MCF 10A (cell line): ENCODE measurements at regions not wholly inside any gene's neighbourhood (a gene's known extent, or its start where the extent isn't known, plus 50 kb on each side); places are given as distances from the start of the nearest gene placed in this dataset.

Experiments used
- BruUV-seq: library from RNA; stranded (reverse); fragments of 400-500 nt; replicated peaks from 2 replicates; lab custom pipeline; 2021; lab: Mats Ljungman, UMichigan
- CTCF ChIA-PET: fragments of 300-600 bp; sonication (Branson Sonifier 250); formaldehyde crosslinking; extraction: SDS; loops from one replicate; lab custom pipeline; 2021; ENCODE audit warnings: antibody characterized with exemption, inconsistent platforms; lab: Yijun Ruan, JAX
- POLR2A ChIA-PET: fragments of 300-600, 350-650 bp; sonication (Branson Sonifier 250); formaldehyde crosslinking; extraction: SDS; loops from one replicate; lab custom pipeline; 2020; ENCODE audit warnings: antibody characterized with exemption, inconsistent platforms; lab: Yijun Ruan, JAX
- DNase-seq: peaks from one replicate; pipeline ENCODE4 v3.0.0-alpha.2; 2018; ENCODE audit not compliant: unreplicated experiment
- H3K27ac Mint-ChIP-seq: one replicate; pipeline ENCODE4 v1.8.0; 2022; ENCODE audit warnings: mild to moderate bottlenecking, low read depth, mixed read lengths; ENCODE audit not compliant: unreplicated experiment
- H3K27me3 Mint-ChIP-seq: one replicate; pipeline ENCODE4 v1.8.0; 2022; ENCODE audit warnings: mixed read lengths; ENCODE audit not compliant: insufficient read depth, unreplicated experiment
- H3K36me3 Mint-ChIP-seq: one replicate; pipeline ENCODE4 v1.8.0; 2022; ENCODE audit warnings: mild to moderate bottlenecking, moderate library complexity, mixed read lengths; ENCODE audit not compliant: insufficient read depth, unreplicated experiment
- H3K4me1 Mint-ChIP-seq: one replicate; pipeline ENCODE4 v1.8.0; 2022; ENCODE audit warnings: mixed read lengths; ENCODE audit not compliant: insufficient read depth, unreplicated experiment
- H3K4me3 Mint-ChIP-seq: one replicate; pipeline ENCODE4 v1.8.0; 2022; ENCODE audit warnings: mild to moderate bottlenecking, moderate library complexity, mixed read lengths; ENCODE audit not compliant: unreplicated experiment
- H3K9me3 Mint-ChIP-seq: one replicate; pipeline ENCODE4 v1.8.0; 2022; ENCODE audit warnings: mixed read lengths; ENCODE audit not compliant: unreplicated experiment
- CTCF ChIP-seq: fragments of 200-600 bp; IDR thresholded peaks from one replicate; pipeline ENCODE4 v1.8.0; 2022; ENCODE audit warnings: antibody characterized with exemption, mild to moderate bottlenecking; ENCODE audit not compliant: unreplicated experiment
- intact Hi-C: fragments of 100-400 bp; cut with micrococcal nuclease; formaldehyde crosslinking; loops from 2 replicates; pipeline ENCODE4 v1.14.1; 2022

- TF ChIP-seq CTCF = no peak
- CTCF ChIA-PET = no interaction called here
- DNase-seq = no peak
- POLR2A ChIA-PET = no interaction called here
- H3K9me3 Mint-ChIP-seq = no peaks in the 10 kb centered on the region
- no peak overlapping the region for H3K4me3 Mint-ChIP-seq
- no peaks in the 10 kb centered on the region for H3K4me1 Mint-ChIP-seq
- intact Hi-C loops = no loop called here
- BruUV-seq = no TSS peak
- H3K27me3 Mint-ChIP-seq = peaks cover 24% of the 10 kb centered on the region
- H3K36me3 Mint-ChIP-seq = no peaks in the 10 kb centered on the region
- H3K27ac Mint-ChIP-seq = no peak overlapping the region
Measured at GRCh38 chr14:97408937-97409815, 612.0 kb downstream of the VRK1 start.

GRCh38 chr14:97410667-97411620, 613.8 kb downstream of the VRK1 start:
- no peak for TF ChIP-seq CTCF
- intact Hi-C loops = no loop called here
- no TSS peak for BruUV-seq
- Mint-ChIP-seq H3K36me3 (no peaks in the 10 kb centered on the region), H3K27ac (no peak overlapping the region), H3K9me3 (no peaks in the 10 kb centered on the region), H3K4me1 (no peaks in the 10 kb centered on the region), H3K4me3 (no peak overlapping the region), H3K27me3 (peaks cover 24% of the 10 kb centered on the region)
- ChIA-PET CTCF (interaction anchor here (0.6 kb wide), 1 partner anchor 687 kb away, joined by 3 read pairs; no protein-coding TSS in a partner anchor), POLR2A (interaction anchor here (0.7 kb wide), 1 partner anchor 1854 kb away, joined by 3 read pairs; no protein-coding TSS in a partner anchor)
- DNase-seq = no peak

DNA sequence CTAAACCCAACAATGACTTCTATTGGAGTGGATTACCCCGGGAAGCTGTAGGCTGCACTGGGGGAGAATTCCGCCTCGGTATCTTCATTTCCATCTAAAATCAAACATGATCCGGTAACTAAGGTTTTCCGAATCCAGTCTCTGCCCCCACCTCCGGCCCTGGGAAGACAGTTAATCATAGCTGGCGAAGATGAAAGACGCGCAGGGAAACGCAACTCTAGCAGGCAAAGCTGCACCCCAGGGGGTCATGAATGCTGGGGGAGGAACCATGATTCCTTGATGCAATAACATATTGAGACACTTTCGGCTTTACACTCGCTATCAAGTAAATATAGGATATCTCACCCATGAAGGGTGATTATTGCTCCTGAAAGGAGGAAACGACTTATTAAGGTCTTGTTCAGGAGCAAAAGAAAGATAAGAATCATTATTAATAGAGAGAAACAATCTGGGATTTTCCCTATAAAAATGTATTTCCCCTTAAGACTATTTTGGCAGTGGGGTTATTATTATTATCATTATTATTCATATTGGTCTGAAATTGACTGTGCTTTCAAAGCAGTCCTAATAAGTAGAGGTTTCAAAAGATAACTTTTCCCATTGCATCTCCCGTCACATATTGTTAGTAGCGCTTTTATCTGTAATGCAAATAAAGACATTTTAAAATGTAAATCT, 614.9 kb downstream of the VRK1 start:
- H3K27me3 Mint-ChIP-seq = peaks cover 24% of the 10 kb centered on the region
- ChIA-PET POLR2A (no interaction called here), CTCF (no interaction called here)
- no peak overlapping the region for H3K27ac Mint-ChIP-seq
- BruUV-seq = no TSS peak
- no peak overlapping the region for H3K4me3 Mint-ChIP-seq
- no peaks in the 10 kb centered on the region for H3K36me3 Mint-ChIP-seq
- H3K9me3 Mint-ChIP-seq = no peaks in the 10 kb centered on the region
- intact Hi-C loops = no loop called here
- peak; percentile 18 for DNase-seq
- no peaks in the 10 kb centered on the region for H3K4me1 Mint-ChIP-seq
- no peak for TF ChIP-seq CTCF
